ENCODE measurements at regions not wholly inside any gene's neighbourhood (a gene's known extent, or its start where the extent isn't known, plus 50 kb on each side); places are given as distances from the start of the nearest gene placed in this dataset.

- no peaks in the 10 kb centered on the region for H3K4me1 Mint-ChIP-seq (ENCODE audit: low read depth)
- H3K9me3 Mint-ChIP-seq: peaks cover 44% of the 10 kb centered on the region
- no peak for DNase-seq (ENCODE audit: low spot score)
- H3K27me3 Mint-ChIP-seq (ENCODE audit: low read depth): no peaks in the 10 kb centered on the region
- no peaks in the 10 kb centered on the region for H3K36me3 Mint-ChIP-seq (ENCODE audit: low read depth)
- H3K27ac Mint-ChIP-seq: no peak overlapping the region
- H3K4me3 Mint-ChIP-seq: no peak overlapping the region
These were observed 384.5 kb upstream of the CDH6 start for GRCh38 chr5:30808996-30809395.

GRCh38 chr5:30804739-30805505, 388.6 kb upstream of the CDH6 start:
- Mint-ChIP-seq H3K36me3 (ENCODE audit: low read depth) (no peaks in the 10 kb centered on the region), H3K9me3 (peaks cover 46% of the 10 kb centered on the region), H3K4me1 (ENCODE audit: low read depth) (no peaks in the 10 kb centered on the region), H3K27ac (no peak overlapping the region), H3K4me3 (no peak overlapping the region), H3K27me3 (ENCODE audit: low read depth) (no peaks in the 10 kb centered on the region)
- DNase-seq (ENCODE audit: low spot score): no peak

DNA sequence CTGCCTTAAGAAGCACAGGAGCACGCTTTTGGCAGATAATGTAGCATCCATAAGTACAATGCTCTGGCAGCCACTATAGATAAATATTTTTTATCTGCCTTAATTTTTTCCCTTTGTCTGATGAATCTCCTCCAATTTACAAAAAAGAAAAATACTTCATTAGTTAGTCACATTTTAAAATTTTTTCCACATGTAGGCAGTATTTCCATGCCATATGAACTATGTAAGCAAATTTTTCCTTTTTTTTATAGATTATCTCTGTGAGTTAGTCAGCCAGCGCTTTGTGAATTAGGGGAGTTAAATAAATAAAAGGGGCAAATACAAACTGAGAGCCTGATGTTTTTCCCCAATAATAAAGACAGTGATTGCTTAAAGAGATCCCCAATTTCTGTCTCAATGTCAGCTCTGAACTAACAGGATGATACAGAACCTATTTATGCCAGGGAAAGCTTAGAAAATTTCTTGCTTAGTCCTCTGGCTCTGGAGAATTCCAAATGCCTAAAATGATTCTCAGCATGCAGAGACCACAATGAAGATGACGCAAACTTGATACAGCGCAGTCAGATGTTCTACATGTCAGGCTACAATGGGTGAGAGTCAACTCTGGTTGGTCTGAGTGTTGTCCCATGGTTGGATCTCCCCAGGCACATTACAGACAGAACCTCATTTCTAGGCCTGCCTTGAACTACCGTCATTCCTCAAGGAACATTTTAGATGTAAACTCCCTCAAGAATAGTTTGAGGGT, 390.4 kb upstream of the CDH6 start:
- Mint-ChIP-seq H3K4me1 (ENCODE audit: low read depth) (no peaks in the 10 kb centered on the region), H3K4me3 (no peak overlapping the region), H3K27ac (no peak overlapping the region), H3K36me3 (ENCODE audit: low read depth) (no peaks in the 10 kb centered on the region), H3K27me3 (ENCODE audit: low read depth) (no peaks in the 10 kb centered on the region), H3K9me3 (peaks cover 37% of the 10 kb centered on the region)
- DNase-seq (ENCODE audit: low spot score): no peak

DNA sequence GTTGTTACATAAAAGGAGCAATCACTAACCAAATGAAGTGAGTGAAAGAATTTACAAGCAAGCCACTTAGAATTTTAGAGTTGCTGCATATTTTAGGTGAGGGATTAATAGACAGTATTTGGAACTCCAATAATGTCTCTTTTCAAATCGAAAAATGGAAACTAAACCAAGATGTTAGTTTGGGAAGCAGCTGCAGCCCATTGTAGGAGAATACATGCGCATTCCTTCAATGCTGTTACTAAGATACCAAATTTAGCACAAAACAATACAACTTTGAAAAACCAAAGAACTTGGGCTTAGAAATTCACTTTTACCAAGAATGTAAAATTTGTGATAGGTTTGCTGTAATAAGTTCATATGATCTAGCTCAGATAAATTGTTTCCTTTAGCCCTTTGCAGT, 411.8 kb upstream of the CDH6 start:
- Mint-ChIP-seq H3K27me3 (ENCODE audit: low read depth) (no peaks in the 10 kb centered on the region), H3K4me3 (no peak overlapping the region), H3K9me3 (peaks cover 30% of the 10 kb centered on the region), H3K4me1 (ENCODE audit: low read depth) (no peaks in the 10 kb centered on the region), H3K27ac (no peak overlapping the region), H3K36me3 (ENCODE audit: low read depth) (no peaks in the 10 kb centered on the region)
- DNase-seq (ENCODE audit: low spot score): no peak

- H3K27ac Mint-ChIP-seq: no peak overlapping the region
- H3K4me1 Mint-ChIP-seq (ENCODE audit: low read depth): no peaks in the 10 kb centered on the region
These were observed 425.3 kb upstream of the CDH6 start for GRCh38 chr5:30768056-30768690.

GRCh38 chr5:30765706-30766105, 427.8 kb upstream of the CDH6 start:
- no peaks in the 10 kb centered on the region for H3K4me1 Mint-ChIP-seq (ENCODE audit: low read depth)

More at GRCh38 chr5:30768056-30768690, 425.3 kb upstream of the CDH6 start:
- no peak overlapping the region for H3K4me3 Mint-ChIP-seq
- H3K9me3 Mint-ChIP-seq: peaks cover 13% of the 10 kb centered on the region
- H3K36me3 Mint-ChIP-seq (ENCODE audit: low read depth): no peaks in the 10 kb centered on the region
- no peak for DNase-seq (ENCODE audit: low spot score)
- H3K27me3 Mint-ChIP-seq (ENCODE audit: low read depth): no peaks in the 10 kb centered on the region

GRCh38 chr5:30765227-30765626, 428.3 kb upstream of the CDH6 start:
- no peak overlapping the region for H3K27ac Mint-ChIP-seq
- H3K4me1 Mint-ChIP-seq (ENCODE audit: low read depth): no peaks in the 10 kb centered on the region
- H3K27me3 Mint-ChIP-seq (ENCODE audit: low read depth): no peaks in the 10 kb centered on the region
- H3K4me3 Mint-ChIP-seq: no peak overlapping the region
- H3K36me3 Mint-ChIP-seq (ENCODE audit: low read depth): no peaks in the 10 kb centered on the region
- peaks cover 17% of the 10 kb centered on the region for H3K9me3 Mint-ChIP-seq
- no peak for DNase-seq (ENCODE audit: low spot score)

More at GRCh38 chr5:30765706-30766105, 427.8 kb upstream of the CDH6 start:
- no peak for DNase-seq (ENCODE audit: low spot score)
- Mint-ChIP-seq H3K9me3 (peaks cover 14% of the 10 kb centered on the region), H3K27ac (no peak overlapping the region), H3K4me3 (no peak overlapping the region), H3K27me3 (ENCODE audit: low read depth) (no peaks in the 10 kb centered on the region), H3K36me3 (ENCODE audit: low read depth) (no peaks in the 10 kb centered on the region)

- no peak for DNase-seq (ENCODE audit: low spot score)
- H3K27me3 Mint-ChIP-seq (ENCODE audit: low read depth): no peaks in the 10 kb centered on the region
- H3K27ac Mint-ChIP-seq: no peak overlapping the region
- no peak overlapping the region for H3K4me3 Mint-ChIP-seq
- no peaks in the 10 kb centered on the region for H3K4me1 Mint-ChIP-seq (ENCODE audit: low read depth)
- no peaks in the 10 kb centered on the region for H3K36me3 Mint-ChIP-seq (ENCODE audit: low read depth)
- H3K9me3 Mint-ChIP-seq: peaks cover 22% of the 10 kb centered on the region
These were observed 428.8 kb upstream of the CDH6 start for GRCh38 chr5:30764704-30765103.

DNA sequence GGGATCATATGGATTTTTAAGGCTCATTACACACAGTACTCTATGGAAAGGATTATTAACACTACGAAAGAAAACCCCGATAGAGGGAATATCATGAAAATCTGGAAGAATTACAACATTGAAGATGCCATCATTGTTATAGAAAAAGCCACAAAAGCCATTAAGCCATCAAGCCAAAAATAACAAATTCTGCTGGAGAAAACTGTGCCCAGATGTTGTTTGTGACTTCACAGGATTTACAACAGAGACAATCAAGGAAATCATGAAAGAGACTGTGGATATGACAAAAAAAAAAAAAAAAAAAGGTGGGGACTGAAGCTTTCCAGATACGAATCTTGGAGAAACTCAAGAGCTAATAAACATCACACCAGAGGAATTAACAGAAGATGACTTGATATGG, 433.8 kb upstream of the CDH6 start:
- Mint-ChIP-seq H3K4me1 (ENCODE audit: low read depth) (no peaks in the 10 kb centered on the region), H3K9me3 (peaks cover 29% of the 10 kb centered on the region), H3K27me3 (ENCODE audit: low read depth) (no peaks in the 10 kb centered on the region), H3K27ac (no peak overlapping the region), H3K4me3 (no peak overlapping the region), H3K36me3 (ENCODE audit: low read depth) (no peaks in the 10 kb centered on the region)
- DNase-seq (ENCODE audit: low spot score): no peak

- Mint-ChIP-seq H3K4me3 (no peak overlapping the region), H3K27ac (no peak overlapping the region), H3K36me3 (ENCODE audit: low read depth) (no peaks in the 10 kb centered on the region), H3K4me1 (ENCODE audit: low read depth) (no peaks in the 10 kb centered on the region), H3K27me3 (ENCODE audit: low read depth) (no peaks in the 10 kb centered on the region), H3K9me3 (peaks cover 30% of the 10 kb centered on the region)
- no peak for DNase-seq (ENCODE audit: low spot score)
These were observed 441.5 kb upstream of the CDH6 start for GRCh38 chr5:30752015-30752414.

DNA sequence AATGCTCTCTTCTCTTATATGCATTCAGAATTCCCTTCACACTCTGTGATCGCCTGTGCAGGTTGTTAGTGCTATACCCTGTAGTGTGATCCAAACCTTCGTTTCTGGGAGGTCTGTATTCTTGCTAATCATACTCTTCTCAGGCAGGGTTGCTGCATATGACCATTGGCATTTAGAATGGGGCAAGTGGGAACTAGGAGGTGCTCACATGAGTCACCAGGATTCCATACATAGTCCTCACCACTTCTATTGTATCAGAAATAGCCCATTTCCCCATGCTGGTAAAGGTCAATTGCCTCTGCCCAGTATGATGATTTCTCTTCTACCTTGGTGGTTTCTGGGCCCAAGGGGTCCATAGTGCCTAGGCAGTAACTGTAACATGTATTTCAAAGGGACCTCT, 443.5 kb upstream of the CDH6 start:
- DNase-seq (ENCODE audit: low spot score): no peak
- no peaks in the 10 kb centered on the region for H3K4me1 Mint-ChIP-seq (ENCODE audit: low read depth)
- H3K27ac Mint-ChIP-seq: no peak overlapping the region
- H3K9me3 Mint-ChIP-seq: peaks cover 33% of the 10 kb centered on the region
- no peak overlapping the region for H3K4me3 Mint-ChIP-seq
- H3K27me3 Mint-ChIP-seq (ENCODE audit: low read depth): no peaks in the 10 kb centered on the region
- no peaks in the 10 kb centered on the region for H3K36me3 Mint-ChIP-seq (ENCODE audit: low read depth)

GRCh38 chr5:30747412-30747811, 446.1 kb upstream of the CDH6 start:
- no peak for DNase-seq (ENCODE audit: low spot score)
- Mint-ChIP-seq H3K9me3 (peaks cover 37% of the 10 kb centered on the region), H3K27me3 (ENCODE audit: low read depth) (no peaks in the 10 kb centered on the region), H3K27ac (no peak overlapping the region), H3K36me3 (ENCODE audit: low read depth) (no peaks in the 10 kb centered on the region), H3K4me3 (no peak overlapping the region), H3K4me1 (ENCODE audit: low read depth) (no peaks in the 10 kb centered on the region)

DNA sequence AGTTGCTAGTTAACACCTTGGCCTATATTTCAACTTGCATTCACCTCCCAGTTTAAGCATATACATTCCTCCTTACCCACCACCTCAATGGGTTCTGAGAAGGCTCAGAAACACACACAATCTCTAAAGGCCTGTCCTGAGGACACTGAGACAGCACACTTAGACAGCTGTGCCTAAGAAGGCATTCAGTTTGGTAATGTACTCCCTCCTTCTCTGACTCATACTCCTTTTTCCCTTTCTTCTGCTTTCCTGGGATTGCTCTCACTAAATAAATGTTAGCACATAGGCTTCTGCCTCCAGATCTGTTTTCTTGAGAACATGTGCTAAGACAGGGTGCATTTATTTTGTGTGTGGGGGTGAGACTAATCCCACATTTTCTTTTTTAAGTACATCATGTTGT, 456.8 kb upstream of the CDH6 start:
- no peak overlapping the region for H3K4me3 Mint-ChIP-seq
- no peaks in the 10 kb centered on the region for H3K27me3 Mint-ChIP-seq (ENCODE audit: low read depth)
- no peaks in the 10 kb centered on the region for H3K4me1 Mint-ChIP-seq (ENCODE audit: low read depth)
- no peaks in the 10 kb centered on the region for H3K36me3 Mint-ChIP-seq (ENCODE audit: low read depth)
- DNase-seq (ENCODE audit: low spot score): no peak
- no peak overlapping the region for H3K27ac Mint-ChIP-seq
- peaks cover 41% of the 10 kb centered on the region for H3K9me3 Mint-ChIP-seq

- no peaks in the 10 kb centered on the region for H3K4me1 Mint-ChIP-seq (ENCODE audit: low read depth)
- H3K36me3 Mint-ChIP-seq (ENCODE audit: low read depth): no peaks in the 10 kb centered on the region
- H3K27ac Mint-ChIP-seq: no peak overlapping the region
- no peaks in the 10 kb centered on the region for H3K27me3 Mint-ChIP-seq (ENCODE audit: low read depth)
- H3K9me3 Mint-ChIP-seq: peaks cover 50% of the 10 kb centered on the region
- DNase-seq (ENCODE audit: low spot score): no peak
- H3K4me3 Mint-ChIP-seq: no peak overlapping the region
These were observed 459.4 kb upstream of the CDH6 start for GRCh38 chr5:30734118-30734517.
